Activated T-helper 1 cell treated with anti-CD3 and anti-CD28 coated beads, Interleukin-12 subunit alpha, Interleukin-12 subunit beta, Interleukin-2, Interleukin-4 antibody, amounts not matched to agents 30 ng/mL and 10 ng/mL and 1 ng/mL, durations not matched to agents 14 hours and 24 hours and 36 hours (primary cell): ENCODE measurements at regions not wholly inside any gene's neighbourhood (a gene's known extent, or its start where the extent isn't known, plus 50 kb on each side); places are given as distances from the start of the nearest gene placed in this dataset.

Experiments used
- DNase-seq: peaks from one replicate; pipeline ENCODE4 v3.0.0; 2021; ENCODE audit warnings: low spot score
- H3K27ac Mint-ChIP-seq: one replicate; pipeline ENCODE4 v1.8.0; 2021; ENCODE audit warnings: mild to moderate bottlenecking, mixed read lengths
- H3K27me3 Mint-ChIP-seq: one replicate; pipeline ENCODE4 v1.8.0; 2022; ENCODE audit warnings: mild to moderate bottlenecking, moderate library complexity, mixed read lengths; ENCODE audit not compliant: insufficient read depth
- H3K36me3 Mint-ChIP-seq: one replicate; pipeline ENCODE4 v1.8.0; 2021; ENCODE audit warnings: low read depth, mixed read lengths
- H3K4me1 Mint-ChIP-seq: one replicate; pipeline ENCODE4 v1.8.0; 2021; ENCODE audit warnings: low read depth, mixed read lengths
- H3K4me3 Mint-ChIP-seq: one replicate; pipeline ENCODE4 v1.8.0; 2021; ENCODE audit warnings: mild to moderate bottlenecking, moderate library complexity, mixed read lengths
- H3K9me3 Mint-ChIP-seq: one replicate; pipeline ENCODE4 v1.8.0; 2021; ENCODE audit warnings: mixed read lengths
- intact Hi-C: fragments of 100-400 bp; cut with micrococcal nuclease; formaldehyde crosslinking; loops from one replicate; pipeline ENCODE4 v1.15.1; 2024

GRCh38 chr12:61781021-61781581 lies 479.1 kb upstream of the USP15 start:
- no peak overlapping the region for H3K27ac Mint-ChIP-seq
- no peaks in the 10 kb centered on the region for H3K27me3 Mint-ChIP-seq
- intact Hi-C loops: no loop called here
- no peaks in the 10 kb centered on the region for H3K9me3 Mint-ChIP-seq
- no peaks in the 10 kb centered on the region for H3K36me3 Mint-ChIP-seq
- no peak overlapping the region for H3K4me3 Mint-ChIP-seq
- no peaks in the 10 kb centered on the region for H3K4me1 Mint-ChIP-seq
- DNase-seq: no peak

- no peaks in the 10 kb centered on the region for H3K27me3 Mint-ChIP-seq
- DNase-seq: no peak
- H3K4me1 Mint-ChIP-seq: no peaks in the 10 kb centered on the region
- H3K27ac Mint-ChIP-seq: no peak overlapping the region
- no peaks in the 10 kb centered on the region for H3K36me3 Mint-ChIP-seq
- H3K9me3 Mint-ChIP-seq: no peaks in the 10 kb centered on the region
- H3K4me3 Mint-ChIP-seq: no peak overlapping the region
- intact Hi-C loops: no loop called here
Observed at GRCh38 chr12:61796846-61797245, 463.4 kb upstream of the USP15 start.

- intact Hi-C loops: no loop called here
- DNase-seq: no peak
- no peak overlapping the region for H3K27ac Mint-ChIP-seq
- no peaks in the 10 kb centered on the region for H3K9me3 Mint-ChIP-seq
- H3K27me3 Mint-ChIP-seq: no peaks in the 10 kb centered on the region
- H3K4me1 Mint-ChIP-seq: no peaks in the 10 kb centered on the region
- H3K36me3 Mint-ChIP-seq: no peaks in the 10 kb centered on the region
- no peak overlapping the region for H3K4me3 Mint-ChIP-seq
Observed at GRCh38 chr12:61797266-61797665, 462.9 kb upstream of the USP15 start.

- Mint-ChIP-seq H3K27ac (no peak overlapping the region), H3K9me3 (no peaks in the 10 kb centered on the region), H3K27me3 (no peaks in the 10 kb centered on the region), H3K36me3 (no peaks in the 10 kb centered on the region), H3K4me1 (no peaks in the 10 kb centered on the region), H3K4me3 (no peak overlapping the region)
- intact Hi-C loops: no loop called here
- DNase-seq: no peak
Observed at GRCh38 chr12:61798778-61799177, 461.4 kb upstream of the USP15 start.

- Mint-ChIP-seq H3K4me1 (no peaks in the 10 kb centered on the region), H3K36me3 (no peaks in the 10 kb centered on the region), H3K27me3 (no peaks in the 10 kb centered on the region), H3K4me3 (no peak overlapping the region), H3K27ac (no peak overlapping the region), H3K9me3 (peaks cover 9% of the 10 kb centered on the region)
- intact Hi-C loops: no loop called here
- DNase-seq: no peak
Observed at GRCh38 chr12:61804301-61804700, 455.9 kb upstream of the USP15 start.

- no peaks in the 10 kb centered on the region for H3K36me3 Mint-ChIP-seq
- no peak for DNase-seq
- no peak overlapping the region for H3K4me3 Mint-ChIP-seq
- no peaks in the 10 kb centered on the region for H3K4me1 Mint-ChIP-seq
- H3K27ac Mint-ChIP-seq: no peak overlapping the region
- no peaks in the 10 kb centered on the region for H3K27me3 Mint-ChIP-seq
- intact Hi-C loops: no loop called here
- H3K9me3 Mint-ChIP-seq: peaks cover 9% of the 10 kb centered on the region
Observed at GRCh38 chr12:61808856-61809255, 451.3 kb upstream of the USP15 start.

GRCh38 chr12:61810486-61810885 lies 449.7 kb upstream of the USP15 start:
- no peak for DNase-seq
- Mint-ChIP-seq H3K27ac (no peak overlapping the region), H3K4me3 (no peak overlapping the region), H3K4me1 (no peaks in the 10 kb centered on the region), H3K27me3 (no peaks in the 10 kb centered on the region), H3K9me3 (peaks cover 9% of the 10 kb centered on the region), H3K36me3 (no peaks in the 10 kb centered on the region)
- intact Hi-C loops: no loop called here

GRCh38 chr12:61821381-61821780 lies 438.8 kb upstream of the USP15 start:
- Mint-ChIP-seq H3K4me1 (no peaks in the 10 kb centered on the region), H3K27me3 (no peaks in the 10 kb centered on the region), H3K4me3 (no peak overlapping the region), H3K36me3 (no peaks in the 10 kb centered on the region), H3K27ac (no peak overlapping the region), H3K9me3 (no peaks in the 10 kb centered on the region)
- intact Hi-C loops: no loop called here
- no peak for DNase-seq

GRCh38 chr12:61823102-61823501 lies 437.1 kb upstream of the USP15 start:
- DNase-seq: no peak
- no peaks in the 10 kb centered on the region for H3K9me3 Mint-ChIP-seq
- no peak overlapping the region for H3K4me3 Mint-ChIP-seq
- intact Hi-C loops: no loop called here
- no peaks in the 10 kb centered on the region for H3K4me1 Mint-ChIP-seq
- no peaks in the 10 kb centered on the region for H3K36me3 Mint-ChIP-seq
- no peak overlapping the region for H3K27ac Mint-ChIP-seq
- H3K27me3 Mint-ChIP-seq: no peaks in the 10 kb centered on the region

- Mint-ChIP-seq H3K36me3 (no peaks in the 10 kb centered on the region), H3K4me3 (no peak overlapping the region), H3K27ac (no peak overlapping the region), H3K27me3 (no peaks in the 10 kb centered on the region), H3K9me3 (peaks cover 1% of the 10 kb centered on the region), H3K4me1 (no peaks in the 10 kb centered on the region)
- DNase-seq: no peak
- intact Hi-C loops: no loop called here
Observed at GRCh38 chr12:61846765-61847164, 413.4 kb upstream of the USP15 start.

- Mint-ChIP-seq H3K36me3 (no peaks in the 10 kb centered on the region), H3K9me3 (no peaks in the 10 kb centered on the region), H3K27me3 (peaks cover 2% of the 10 kb centered on the region), H3K4me1 (no peaks in the 10 kb centered on the region), H3K4me3 (no peak overlapping the region), H3K27ac (no peak overlapping the region)
- no peak for DNase-seq
- intact Hi-C loops: no loop called here
Observed at GRCh38 chr12:61848893-61849292, 411.3 kb upstream of the USP15 start.

GRCh38 chr12:61853945-61854344 lies 406.3 kb upstream of the USP15 start:
- Mint-ChIP-seq H3K4me1 (no peaks in the 10 kb centered on the region), H3K4me3 (no peak overlapping the region), H3K27ac (no peak overlapping the region), H3K36me3 (no peaks in the 10 kb centered on the region), H3K9me3 (no peaks in the 10 kb centered on the region), H3K27me3 (peaks cover 2% of the 10 kb centered on the region)
- no peak for DNase-seq
- intact Hi-C loops: no loop called here

GRCh38 chr12:61854902-61855301 lies 405.3 kb upstream of the USP15 start:
- Mint-ChIP-seq H3K4me1 (no peaks in the 10 kb centered on the region), H3K27me3 (peaks cover 2% of the 10 kb centered on the region), H3K4me3 (no peak overlapping the region), H3K36me3 (no peaks in the 10 kb centered on the region), H3K9me3 (no peaks in the 10 kb centered on the region), H3K27ac (no peak overlapping the region)
- DNase-seq: no peak
- intact Hi-C loops: no loop called here

- H3K27me3 Mint-ChIP-seq: peaks cover 6% of the 10 kb centered on the region
- H3K36me3 Mint-ChIP-seq: no peaks in the 10 kb centered on the region
- no peak overlapping the region for H3K27ac Mint-ChIP-seq
- H3K4me3 Mint-ChIP-seq: no peak overlapping the region
- H3K4me1 Mint-ChIP-seq: no peaks in the 10 kb centered on the region
- H3K9me3 Mint-ChIP-seq: no peaks in the 10 kb centered on the region
- intact Hi-C loops: no loop called here
- no peak for DNase-seq
Observed at GRCh38 chr12:61857968-61858367, 402.2 kb upstream of the USP15 start.
